Testis (tissue), 2 donors: ENCODE measurements at regions not wholly inside any gene's neighbourhood (a gene's known extent, or its start where the extent isn't known, plus 50 kb on each side); places are given as distances from the start of the nearest gene placed in this dataset.

Experiments used
- DNase-seq: peaks from one replicate; pipeline ENCODE4 v3.0.0-alpha.2; 2019
- H3K27ac ChIP-seq, 2 donors: fragments of 200-600 bp; sonication (generic); one replicate each; pipeline ENCODE4 v1.5.1; 2019
- H3K27me3 ChIP-seq: fragments of 200-600 bp; sonication (generic); one replicate; pipeline ENCODE4 v1.5.1; 2019
- H3K36me3 ChIP-seq: fragments of 200-600 bp; sonication (generic); one replicate; pipeline ENCODE4 v1.5.1; 2017; ENCODE audit warnings: low read depth; ENCODE audit errors: missing control alignments
- H3K4me1 ChIP-seq: fragments of 200-600 bp; sonication (generic); one replicate; pipeline ENCODE4 v1.5.1; 2019
- H3K4me3 ChIP-seq, 2 donors: fragments of 200-600 bp; sonication (generic); one replicate each; pipeline ENCODE4 v1.5.1; 2017 to 2019
- H3K9me3 ChIP-seq: fragments of 200-600 bp; sonication (generic); one replicate; pipeline ENCODE4 v1.5.1; 2017
- CTCF ChIP-seq, 3 experiments: fragments of 450-650 bp in 2 of 3; fragments of 200-600 bp in 1 of 3; sonication (generic) in 1 of 3; IDR thresholded peaks; one replicate each; pipeline ENCODE4 v1.5.1; 2016 to 2019; ENCODE audit warnings: antibody characterized with exemption in 3 of 3, mild to moderate bottlenecking in 2 of 3, moderate library complexity in 1 of 3
- POLR2A ChIP-seq: fragments of 450-650 bp; IDR thresholded peaks from one replicate; pipeline ENCODE4 v1.6.1; 2017; ENCODE audit warnings: antibody characterized with exemption, mild to moderate bottlenecking, moderate library complexity
- WGBS, 2 donors: methylation state at CpG; one replicate each; pipeline ENCODE4 v1.1.5; 2018; 5-methylcytosine and 5-hydroxymethylcytosine counted together
- intact Hi-C: fragments of 100-400 bp; cut with DNase I; formaldehyde crosslinking; loops from one replicate; pipeline ENCODE4 v1.15.1; 2023; ENCODE audit warnings: low total_unique reads

GRCh38 chr2:516944-517343, 160.3 kb downstream of the TMEM18 start:
- Histone ChIP-seq H3K27ac (no peak overlapping the region), H3K4me3 (no peak overlapping the region), H3K27me3 (no peaks in the 10 kb centered on the region), H3K9me3 (no peaks in the 10 kb centered on the region), H3K4me1 (no peaks in the 10 kb centered on the region), H3K36me3 (no peaks in the 10 kb centered on the region)
- no peak for TF ChIP-seq CTCF (IDR thresholded peaks at IDR 0.05)
- TF ChIP-seq POLR2A, result no peak
- intact Hi-C loops, result no loop called here
- no peak for DNase-seq
- 85 to 95% methylated on average over 5 of the region's 5 CpGs for WGBS, 2 donors

GRCh38 chr2:516131-516530, 161.1 kb downstream of the TMEM18 start:
- no peak for TF ChIP-seq POLR2A
- TF ChIP-seq CTCF (IDR thresholded peaks at IDR 0.05), result no peak
- WGBS, 2 donors, result 75 to 86% methylated on average over 4 to 7 of the region's 7 CpGs
- no peak overlapping the region for H3K4me3 ChIP-seq
- DNase-seq, result no peak
- intact Hi-C loops, result no loop called here
- H3K36me3 ChIP-seq, result no peaks in the 10 kb centered on the region
- no peak overlapping the region for H3K27ac ChIP-seq
- H3K4me1 ChIP-seq, result no peaks in the 10 kb centered on the region
- no peaks in the 10 kb centered on the region for H3K9me3 ChIP-seq
- H3K27me3 ChIP-seq, result no peaks in the 10 kb centered on the region

GRCh38 chr2:515441-516127, 161.6 kb downstream of the TMEM18 start:
- H3K9me3 ChIP-seq, result no peaks in the 10 kb centered on the region
- no peaks in the 10 kb centered on the region for H3K36me3 ChIP-seq
- no peak for DNase-seq
- TF ChIP-seq CTCF (IDR thresholded peaks at IDR 0.05), result no peak
- no peak overlapping the region for H3K4me3 ChIP-seq
- H3K4me1 ChIP-seq, result no peaks in the 10 kb centered on the region
- intact Hi-C loops, result no loop called here
- H3K27me3 ChIP-seq, result no peaks in the 10 kb centered on the region
- H3K27ac ChIP-seq, result no peak overlapping the region
- WGBS, 2 donors, result 93 to 97% methylated on average over 3 of the region's 3 CpGs

GRCh38 chr2:513981-514706, 163.1 kb downstream of the TMEM18 start:
- Histone ChIP-seq H3K27me3 (no peaks in the 10 kb centered on the region), H3K4me3 (no peak overlapping the region), H3K4me1 (no peaks in the 10 kb centered on the region), H3K27ac (no peak overlapping the region), H3K9me3 (no peaks in the 10 kb centered on the region), H3K36me3 (no peaks in the 10 kb centered on the region)
- intact Hi-C loops, result no loop called here
- TF ChIP-seq CTCF (IDR thresholded peaks at IDR 0.05) (no peak), POLR2A (no peak)
- 85 to 93% methylated on average over 2 of the region's 2 CpGs for WGBS, 2 donors
- no peak for DNase-seq

- H3K4me3 ChIP-seq, result no peak overlapping the region
- H3K36me3 ChIP-seq, result no peaks in the 10 kb centered on the region
- intact Hi-C loops, result no loop called here
- no peak overlapping the region for H3K27ac ChIP-seq
- H3K4me1 ChIP-seq, result no peaks in the 10 kb centered on the region
- no peak for DNase-seq
- no peak for TF ChIP-seq POLR2A
- TF ChIP-seq CTCF (IDR thresholded peaks at IDR 0.05), result no peak
- no peaks in the 10 kb centered on the region for H3K27me3 ChIP-seq
- H3K9me3 ChIP-seq, result no peaks in the 10 kb centered on the region
- WGBS, 2 donors, result 61 to 69% methylated on average over 1 of the region's 1 CpG
Observed at GRCh38 chr2:510839-511238, 166.4 kb downstream of the TMEM18 start.
